ENCODE measurements at regions not wholly inside any gene's neighbourhood (a gene's known extent, or its start where the extent isn't known, plus 50 kb on each side); places are given as distances from the start of the nearest gene placed in this dataset.

GRCh38 chr3:102265720-102266119 is 169.1 kb upstream of the ZPLD1 start:
- no peak for TF ChIP-seq CTCF (conservative IDR thresholded peaks at IDR 0.05; ENCODE audit: low read depth, low read length)
- peak; percentile 23 for DNase-seq (ENCODE audit: low read depth)
- H3K4me3 ChIP-seq (ENCODE audit: low read depth, low read length), result no peak overlapping the region

DNA sequence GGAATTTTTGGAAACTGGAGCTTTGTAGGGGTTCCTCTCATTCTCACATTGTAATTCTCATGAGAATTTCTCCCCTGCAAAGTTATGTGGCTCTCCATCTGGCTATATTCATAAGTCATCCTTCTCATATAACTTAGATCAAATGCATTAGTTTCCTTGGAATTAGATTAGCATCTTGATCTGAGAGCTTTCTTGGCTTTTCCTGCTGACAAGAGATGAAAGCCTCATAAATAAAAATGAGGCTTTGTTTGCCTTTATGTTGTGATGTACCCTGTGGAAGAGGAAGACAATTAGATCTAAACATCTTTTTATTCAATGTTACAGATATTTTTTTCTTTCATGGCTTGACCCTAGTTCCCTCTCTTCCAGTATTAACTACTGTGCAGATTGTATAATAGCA is 165.4 kb upstream of the ZPLD1 start:
- no peak for TF ChIP-seq CTCF (conservative IDR thresholded peaks at IDR 0.05; ENCODE audit: low read depth, low read length)

GRCh38 chr3:102290241-102290640 is 144.6 kb upstream of the ZPLD1 start:
- TF ChIP-seq CTCF (conservative IDR thresholded peaks at IDR 0.05; ENCODE audit: low read depth, low read length), result no peak
- DNase-seq (ENCODE audit: low read depth), result no peak

More for the DNA sequence above, 165.4 kb upstream of the ZPLD1 start:
- no peak for DNase-seq (ENCODE audit: low read depth)
- H3K4me3 ChIP-seq (ENCODE audit: low read depth, low read length), result no peak overlapping the region

GRCh38 chr3:102295756-102296155 is 139.1 kb upstream of the ZPLD1 start:
- H3K4me3 ChIP-seq (ENCODE audit: low read depth, low read length), result no peak overlapping the region
- TF ChIP-seq CTCF (conservative IDR thresholded peaks at IDR 0.05; ENCODE audit: low read depth, low read length), result no peak
- DNase-seq (ENCODE audit: low read depth), result no peak

More at GRCh38 chr3:102290241-102290640, 144.6 kb upstream of the ZPLD1 start:
- no peak overlapping the region for H3K4me3 ChIP-seq (ENCODE audit: low read depth, low read length)

DNA sequence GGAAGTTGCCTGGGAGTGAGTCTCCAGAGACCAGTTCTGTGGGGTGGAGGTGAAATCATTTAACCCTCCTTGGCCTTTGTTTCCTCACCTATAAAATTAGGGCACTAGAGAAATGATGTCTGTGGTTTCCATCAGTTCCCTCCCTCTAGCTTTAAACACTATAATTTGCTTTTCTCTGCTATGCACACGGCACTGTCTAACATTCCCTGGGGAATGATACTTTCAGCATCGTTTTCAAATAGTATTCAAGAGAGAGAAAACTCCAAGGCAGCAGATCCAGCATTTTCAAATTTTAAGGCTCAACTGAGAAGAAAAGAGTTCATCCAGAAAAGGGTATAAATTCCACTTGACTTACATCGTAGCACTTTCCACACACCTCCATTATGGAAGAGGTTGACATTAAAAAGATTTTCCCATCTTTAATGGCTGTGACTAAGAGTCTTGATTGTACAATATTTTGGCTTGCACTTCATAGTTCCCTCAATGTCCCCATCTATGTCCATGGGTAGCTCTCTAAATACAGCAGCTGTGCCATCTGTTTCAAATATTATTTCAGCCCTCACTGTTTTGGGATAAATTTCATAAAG is 137.7 kb upstream of the ZPLD1 start:
- DNase-seq (ENCODE audit: low read depth), result no peak
- H3K4me3 ChIP-seq (ENCODE audit: low read depth, low read length), result no peak overlapping the region
- TF ChIP-seq CTCF (conservative IDR thresholded peaks at IDR 0.05; ENCODE audit: low read depth, low read length), result no peak

- no peak overlapping the region for H3K4me3 ChIP-seq (ENCODE audit: low read depth, low read length)
- no peak for DNase-seq (ENCODE audit: low read depth)
- TF ChIP-seq CTCF (conservative IDR thresholded peaks at IDR 0.05; ENCODE audit: low read depth, low read length), result no peak
These were observed 135.5 kb upstream of the ZPLD1 start for GRCh38 chr3:102299125-102299877.
